ENCODE measurements at regions not wholly inside any gene's neighbourhood (a gene's known extent, or its start where the extent isn't known, plus 50 kb on each side); places are given as distances from the start of the nearest gene placed in this dataset.

- Histone ChIP-seq H2AK5ac (ENCODE audit: low read depth, low read length) (no peak overlapping the region), H3K56ac (replicated peaks; ENCODE audit: insufficient read length, low read depth, low read length) (no peak overlapping the region), H3K4me2 (ENCODE audit: insufficient read depth in 1 of 2, low read depth in 2 of 2, low read length in 2 of 2) (no peak overlapping the region), H3K9me3 (ENCODE audit: insufficient read depth in 2 of 2, low read depth in 1 of 2, low read length in 1 of 2) (no peaks in the 10 kb centered on the region), H2BK120ac (replicated peaks; ENCODE audit: low read depth, low read length) (no peak overlapping the region), H2BK20ac (ENCODE audit: low read length) (no peak overlapping the region), H3K27ac (ENCODE audit: low read depth, low read length) (no peak overlapping the region), H2BK15ac (ENCODE audit: low read length) (no peak overlapping the region), H3K36me3 (ENCODE audit: control insufficient read depth in 2 of 4, insufficient read depth in 4 of 4, low read length in 3 of 4) (no peaks in the 10 kb centered on the region), H3K4me1 (replicated peaks in 1 of 4; ENCODE audit: control insufficient read depth in 3 of 4, insufficient read depth in 4 of 4, low read length in 3 of 4) (no peaks in the 10 kb centered on the region), H4K91ac (replicated peaks; ENCODE audit: insufficient read length, low read length) (no peak overlapping the region), H3K27me3 (replicated peaks in 1 of 4; ENCODE audit: control insufficient read depth in 3 of 4, extremely low read depth in 1 of 4, insufficient read depth in 3 of 4, low read length in 3 of 4) (no peaks in the 10 kb centered on the region), H3K4me3 (ENCODE audit: extremely low read depth in 1 of 4, insufficient read depth in 2 of 4, low read depth in 3 of 4, low read length in 4 of 4) (no peak overlapping the region), H4K20me1 (replicated peaks in 1 of 2; ENCODE audit: control insufficient read depth in 1 of 2, insufficient read depth in 2 of 2, low read length in 2 of 2) (no peaks in the 10 kb centered on the region), H3K9ac (replicated peaks in 1 of 4; ENCODE audit: extremely low read depth in 1 of 4, low read depth in 3 of 4, low read length in 3 of 4) (no peak overlapping the region), H2AFZ (ENCODE audit: low read length) (no peak overlapping the region), H2BK12ac (ENCODE audit: low read depth, low read length) (no peak overlapping the region), H3K23me2 (ENCODE audit: low read depth, low read length) (no peaks in the 10 kb centered on the region), H4K5ac (ENCODE audit: insufficient read length, low read depth, low read length) (no peak overlapping the region), H3K79me2 (ENCODE audit: control insufficient read depth in 1 of 2, insufficient read depth in 2 of 2, low read length in 2 of 2) (no peaks in the 10 kb centered on the region), H3K79me1 (ENCODE audit: low read depth, low read length) (no peaks in the 10 kb centered on the region), H4K8ac (ENCODE audit: extremely low read depth, insufficient read depth, low read length) (no peak overlapping the region), H3K18ac (ENCODE audit: extremely low read depth, low read length) (no peak overlapping the region), H3K14ac (ENCODE audit: insufficient read length) (no peak overlapping the region), H2BK5ac (ENCODE audit: low read depth, low read length) (no peak overlapping the region), H3K23ac (ENCODE audit: insufficient read length) (no peak overlapping the region), H3K4ac (replicated peaks; ENCODE audit: insufficient read length, low read depth, low read length) (no peak overlapping the region)
- FAIRE-seq (no peak), DNase-seq (ENCODE audit: low read depth in 1 of 2, low spot score in 2 of 2) (no peak)
- no peak for TF ChIP-seq MAX (IDR thresholded peaks at IDR 0.05)
- no peak for TF ChIP-seq TAF7 (optimal IDR thresholded peaks at IDR 0.05; ENCODE audit: borderline replicate concordance, low read depth, low read length)
- no peak for TF ChIP-seq SUZ12 (IDR thresholded peaks at IDR 0.05; ENCODE audit: low read length)
- no peak for TF ChIP-seq FOSL1 (IDR thresholded peaks at IDR 0.05; ENCODE audit: insufficient read depth, low read depth, low read length)
- no peak for TF ChIP-seq NANOG (IDR thresholded peaks at IDR 0.05; ENCODE audit: insufficient read depth, low read depth, low read length, poor library complexity, severe bottlenecking)
- ChIA-PET CTCF (ENCODE audit: partially characterized antibody) (no interaction called here), POLR2A (ENCODE audit: partially characterized antibody) (no interaction called here)
Observed at GRCh38 chr2:39881494-39881893, 102.4 kb upstream of the THUMPD2 start.

Measured in H1 (cell line).